IPS DF 4.7 (cell line): ENCODE measurements at regions not wholly inside any gene's neighbourhood (a gene's known extent, or its start where the extent isn't known, plus 50 kb on each side); places are given as distances from the start of the nearest gene placed in this dataset.

Experiments
- DNase-seq: peaks from one replicate; pipeline ENCODE4 v3.0.0-alpha.2; 2013; ENCODE audit warnings: low spot score; ENCODE audit errors: extremely low read depth

GRCh38 chr17:5784791-5785190 lies 200.5 kb upstream of the NLRP1 start:
- no peak for DNase-seq

GRCh38 chr17:5785338-5785737 lies 201.0 kb upstream of the NLRP1 start:
- no peak for DNase-seq

- DNase-seq: no peak
These were observed 201.7 kb upstream of the NLRP1 start for GRCh38 chr17:5785867-5786509.

GRCh38 chr17:5786510-5786875 lies 202.2 kb upstream of the NLRP1 start:
- no peak for DNase-seq

GRCh38 chr17:5788266-5788900 lies 204.1 kb upstream of the NLRP1 start:
- DNase-seq: no peak

GRCh38 chr17:5789528-5789927 lies 205.2 kb upstream of the NLRP1 start:
- no peak for DNase-seq

- no peak for DNase-seq
These were observed 208.8 kb upstream of the NLRP1 start for GRCh38 chr17:5793157-5793556.

GRCh38 chr17:5793899-5794298 lies 209.6 kb upstream of the NLRP1 start:
- DNase-seq: no peak

GRCh38 chr17:5794385-5794784 lies 210.1 kb upstream of the NLRP1 start:
- no peak for DNase-seq

GRCh38 chr17:5794881-5795506 lies 210.7 kb upstream of the NLRP1 start:
- no peak for DNase-seq

GRCh38 chr17:5797447-5798050 lies 213.2 kb upstream of the NLRP1 start:
- DNase-seq: no peak

GRCh38 chr17:5798094-5798493 lies 213.8 kb upstream of the NLRP1 start:
- DNase-seq: no peak

- no peak for DNase-seq
These were observed 215.8 kb upstream of the NLRP1 start for GRCh38 chr17:5800131-5800530.

- no peak for DNase-seq
These were observed 216.3 kb upstream of the NLRP1 start for GRCh38 chr17:5800646-5801045.

GRCh38 chr17:5804251-5804650 lies 219.9 kb upstream of the NLRP1 start:
- no peak for DNase-seq

- no peak for DNase-seq
These were observed 224.7 kb upstream of the NLRP1 start for GRCh38 chr17:5809056-5809455.

- no peak for DNase-seq
These were observed 225.4 kb upstream of the NLRP1 start for GRCh38 chr17:5809580-5810188.

- DNase-seq: no peak
These were observed 228.3 kb upstream of the NLRP1 start for GRCh38 chr17:5812590-5812989.

GRCh38 chr17:5813357-5813756 lies 229.0 kb upstream of the NLRP1 start:
- DNase-seq: no peak

GRCh38 chr17:5815396-5815795 lies 231.1 kb upstream of the NLRP1 start:
- no peak for DNase-seq

GRCh38 chr17:5816491-5817070 lies 232.3 kb upstream of the NLRP1 start:
- DNase-seq: no peak
